HCT116 (cell line): ENCODE measurements at regions not wholly inside any gene's neighbourhood (a gene's known extent, or its start where the extent isn't known, plus 50 kb on each side); places are given as distances from the start of the nearest gene placed in this dataset.

Experiments
- ATAC-seq: fragments of 200-7000 bp; cut with Tn5 transposase; 2 replicates; pipeline ENCODE4 v1.9.1; 2020; ENCODE audit warnings: mild to moderate bottlenecking, moderate library complexity
- BruUV-seq: library from RNA; stranded (reverse); fragments of 400-500 nt; replicated peaks from 2 replicates; lab custom pipeline; 2021; lab: Mats Ljungman, UMichigan
- CTCF ChIA-PET: fragments of 300-600 bp; sonication (Branson Sonifier 250); formaldehyde crosslinking; loops from one replicate; lab custom pipeline; 2021; ENCODE audit warnings: antibody characterized with exemption; lab: Charles Lee
- POLR2A ChIA-PET: fragments of 300-600, 350-600 bp; sonication (Branson Sonifier 250); formaldehyde crosslinking; loops from one replicate; lab custom pipeline; 2021; ENCODE audit warnings: antibody characterized with exemption; lab: Charles Lee
- RAD21 ChIA-PET, 2 experiments: fragments of 300-600 bp; sonication (Branson Sonifier 250); formaldehyde crosslinking; loops; one replicate each; lab custom pipeline; 2023; ENCODE audit warnings: low total read pairs in 2 of 2; ENCODE audit not compliant: uncharacterized antibody in 2 of 2, unreplicated experiment in 2 of 2, low non-redundant PET in 1 of 2; lab: Charles Lee
- DNase-seq: peaks from one replicate; pipeline ENCODE4 v3.0.0-alpha.2; 2010; ENCODE audit warnings: low read depth, low spot score
- H2AFZ ChIP-seq: fragments of 200-600 bp; shearing (Covaris generic), sonication (generic); 2 replicates; pipeline ENCODE4 v1.6.1; 2017; ENCODE audit warnings: low read depth, mixed run types, mixed read lengths, antibody characterized with exemption, low read length; ENCODE audit not compliant: poor library complexity, severe bottlenecking
- H3K27ac ChIP-seq: 2 replicates; pipeline ENCODE4 v1.5.1; 2012; ENCODE audit warnings: low read depth, low read length
- H3K27me3 ChIP-seq: fragments of 200-600 bp; sonication (generic); 2 replicates; pipeline ENCODE4 v1.6.1; 2016; ENCODE audit warnings: mixed run types, low read length, mixed read lengths; ENCODE audit not compliant: insufficient read depth
- H3K36me3 ChIP-seq, 2 experiments: fragments of 200-500 bp in 1 of 2; fragments of 200-600 bp in 1 of 2; sonication (Bioruptor generic) in 1 of 2; sonication (generic) in 1 of 2; 2 replicates each; pipeline versions ENCODE4 v1.5.1 to v1.6.1; 2014 to 2016; ENCODE audit warnings: low read length in 2 of 2, inconsistent platforms in 1 of 2, mixed read lengths in 1 of 2, mixed run types in 1 of 2; ENCODE audit not compliant: insufficient read depth in 2 of 2, control insufficient read depth in 1 of 2
- H3K4me1 ChIP-seq, 2 experiments: fragments of 200-600 bp in 1 of 2; sonication (generic) in 1 of 2; 2 replicates each; pipeline versions ENCODE4 v1.5.1 to v1.6.1; 2012 to 2017; ENCODE audit warnings: low read length in 2 of 2, inconsistent platforms in 1 of 2, mild to moderate bottlenecking in 1 of 2, mixed read lengths in 1 of 2, mixed run types in 1 of 2, moderate library complexity in 1 of 2; ENCODE audit not compliant: insufficient read depth in 2 of 2, control insufficient read depth in 1 of 2
- H3K4me2 ChIP-seq: fragments of 200-600 bp; sonication (generic); 2 replicates; pipeline ENCODE4 v1.6.1; 2017; ENCODE audit warnings: mixed run types, low read length, mixed read lengths
- H3K4me3 ChIP-seq, 2 experiments: fragments of 200-600 bp in 1 of 2; sonication (generic) in 1 of 2; replicated peaks in 1 of 2; 2 replicates each; pipeline ENCODE4 v1.5.1; 2011 to 2016; ENCODE audit warnings: low read length in 2 of 2, control low read depth in 1 of 2, low read depth in 1 of 2, mild to moderate bottlenecking in 1 of 2, mixed read lengths in 1 of 2, mixed run types in 1 of 2
- H3K79me2 ChIP-seq: fragments of 200-600 bp; sonication (generic); 2 replicates; pipeline ENCODE4 v1.6.1; 2017; ENCODE audit warnings: mild to moderate bottlenecking, mixed run types, low read length, moderate library complexity, mixed read lengths; ENCODE audit not compliant: insufficient read depth
- H3K9ac ChIP-seq: fragments of 200-600 bp; sonication (generic); 2 replicates; pipeline ENCODE4 v1.6.1; 2016; ENCODE audit warnings: low read length, mixed read lengths
- H3K9me2 ChIP-seq: fragments of 200-600 bp; sonication (generic), shearing (Covaris generic); 2 replicates; pipeline ENCODE4 v1.6.1; 2017; ENCODE audit warnings: mixed run types, mild to moderate bottlenecking, moderate library complexity; ENCODE audit not compliant: insufficient read depth
- H3K9me3 ChIP-seq, 2 experiments: fragments of 200-500 bp in 1 of 2; fragments of 200-600 bp in 1 of 2; sonication (Bioruptor generic) in 1 of 2; sonication (generic) in 1 of 2; 2 replicates each; pipeline ENCODE4 v1.6.1; 2014 to 2017; ENCODE audit warnings: low read length in 2 of 2, mixed read lengths in 2 of 2, inconsistent platforms in 1 of 2, low read depth in 1 of 2, mild to moderate bottlenecking in 1 of 2, mixed run types in 1 of 2, moderate library complexity in 1 of 2; ENCODE audit not compliant: control insufficient read depth in 1 of 2, insufficient read depth in 1 of 2
- H4K20me1 ChIP-seq: fragments of 200-600 bp; sonication (generic), shearing (Covaris generic); 2 replicates; pipeline ENCODE4 v1.6.1; 2017; ENCODE audit warnings: mixed run types, mild to moderate bottlenecking, moderate library complexity; ENCODE audit not compliant: insufficient read depth
- CBX3 ChIP-seq: IDR thresholded peaks from 2 replicates; pipeline ENCODE4 v1.6.1; 2012; ENCODE audit warnings: low read depth
- CEBPB ChIP-seq: IDR thresholded peaks from 2 replicates; pipeline ENCODE4 v1.6.1; 2012; ENCODE audit warnings: low read depth
- CTCF ChIP-seq, 3 experiments: fragments of 200-600 bp in 1 of 3; sonication (generic) in 1 of 3; IDR thresholded peaks in 2 of 3; conservative IDR thresholded peaks in 1 of 3; 2 replicates each; pipeline ENCODE4 v1.5.1; 2012 to 2017; ENCODE audit warnings: low read depth in 2 of 3, low read length in 2 of 3, antibody characterized with exemption in 1 of 3, borderline replicate concordance in 1 of 3, control low read depth in 1 of 3, mild to moderate bottlenecking in 1 of 3, mixed read lengths in 1 of 3, mixed run types in 1 of 3, moderate library complexity in 1 of 3; ENCODE audit not compliant: insufficient read depth in 1 of 3
- ELF1 ChIP-seq: IDR thresholded peaks from 2 replicates; pipeline ENCODE4 v1.6.1; 2012; ENCODE audit warnings: low read depth, borderline replicate concordance
- EZH2 ChIP-seq: fragments of 200-600 bp; sonication (generic); IDR thresholded peaks from 2 replicates; pipeline ENCODE4 v1.6.1; 2017; ENCODE audit warnings: antibody characterized with exemption, mixed run types
- EZH2phosphoT487 ChIP-seq: fragments of 200-600 bp; IDR thresholded peaks from 2 replicates; pipeline ENCODE4 v1.6.1; 2018; ENCODE audit warnings: antibody characterized with exemption, borderline replicate concordance
- FOSL1 ChIP-seq: IDR thresholded peaks from 2 replicates; pipeline ENCODE4 v1.6.1; 2012; ENCODE audit warnings: low read depth
- MAX ChIP-seq: IDR thresholded peaks from 2 replicates; pipeline ENCODE4 v1.6.1; 2012
- POLR2A ChIP-seq: IDR thresholded peaks from 2 replicates; pipeline ENCODE4 v1.7.0; 2011; ENCODE audit warnings: borderline replicate concordance; ENCODE audit not compliant: insufficient read depth, insufficient read length; ENCODE audit errors: extremely low read depth
- RAD21 ChIP-seq: IDR thresholded peaks from 2 replicates; pipeline ENCODE4 v1.6.1; 2012; ENCODE audit warnings: low read depth, mild to moderate bottlenecking
- SP1 ChIP-seq: IDR thresholded peaks from 2 replicates; pipeline ENCODE4 v1.6.1; 2012; ENCODE audit warnings: low read depth
- SRF ChIP-seq: IDR thresholded peaks from 2 replicates; pipeline ENCODE4 v1.6.1; 2012; ENCODE audit warnings: low read depth
- ZBTB33 ChIP-seq: IDR thresholded peaks from 2 replicates; pipeline ENCODE4 v1.6.1; 2011; ENCODE audit warnings: mild to moderate bottlenecking, low read length, moderate library complexity; ENCODE audit not compliant: insufficient replicate concordance; ENCODE audit errors: extremely low read depth
- ZFX ChIP-seq: fragments of 450-650 bp; IDR thresholded peaks from 2 replicates; pipeline ENCODE4 v1.6.1; 2017
- ZNF274 ChIP-seq: fragments of 200-500 bp; sonication (Bioruptor generic); IDR thresholded peaks from 2 replicates; pipeline ENCODE4 v1.6.1; 2014; ENCODE audit warnings: mild to moderate bottlenecking, low read depth, low read length, inconsistent platforms
- intact Hi-C: fragments of 100-400 bp; cut with micrococcal nuclease; formaldehyde crosslinking; loops from 2 replicates; pipeline ENCODE4 v1.10.0; 2022

- Histone ChIP-seq H3K9me3 (no peaks in the 10 kb centered on the region), H3K27ac (no peak overlapping the region), H3K9ac (no peak overlapping the region), H2AFZ (no peak overlapping the region), H3K79me2 (no peaks in the 10 kb centered on the region), H3K9me2 (no peaks in the 10 kb centered on the region), H3K36me3 (no peaks in the 10 kb centered on the region), H3K4me1 (no peaks in the 10 kb centered on the region), H3K27me3 (no peaks in the 10 kb centered on the region), H3K4me2 (no peak overlapping the region), H4K20me1 (no peaks in the 10 kb centered on the region), H3K4me3 (no peak overlapping the region)
- ChIA-PET CTCF (no interaction called here), RAD21 (no interaction called here), POLR2A (no interaction called here)
- BruUV-seq = no TSS peak
- no peak for ATAC-seq
- intact Hi-C loops = no loop called here
- DNase-seq = no peak
- TF ChIP-seq ZFX (no peak), RAD21 (no peak), SP1 (no peak), CEBPB (no peak), CTCF (IDR thresholded peaks at IDR 0.05 in 2 of 3, conservative IDR thresholded peaks at IDR 0.05 in 1 of 3; ENCODE audit: borderline replicate concordance in 1 of 3, insufficient read depth in 1 of 3, low read depth in 2 of 3, low read length in 2 of 3) (no peak)
Observed at GRCh38 chr1:191608367-191608766, 549.9 kb upstream of the RGS18 start.

GRCh38 chr1:191609305-191609704 is 549.0 kb upstream of the RGS18 start:
- Histone ChIP-seq H3K9me3 (no peaks in the 10 kb centered on the region), H3K9me2 (no peaks in the 10 kb centered on the region), H3K27me3 (no peaks in the 10 kb centered on the region), H3K36me3 (no peaks in the 10 kb centered on the region), H3K4me1 (no peaks in the 10 kb centered on the region), H3K4me2 (no peak overlapping the region), H2AFZ (peak overlapping the region; percentile 68), H3K9ac (no peak overlapping the region), H3K27ac (no peak overlapping the region), H3K4me3 (no peak overlapping the region)
- ChIA-PET POLR2A (no interaction called here), RAD21 (no interaction called here), CTCF (no interaction called here)
- intact Hi-C loops = no loop called here
- DNase-seq (no peak), ATAC-seq (no peak)
- BruUV-seq = no TSS peak
- TF ChIP-seq ELF1 (no peak), CBX3 (no peak), ZFX (no peak), ZNF274 (no peak), POLR2A (no peak), SP1 (no peak), EZH2phosphoT487 (no peak), CEBPB (no peak), EZH2 (no peak), SRF (no peak), ZBTB33 (no peak), FOSL1 (no peak), MAX (no peak)
- TF ChIP-seq, all 23 proteins: peak for 0
- no peaks in the 10 kb centered on the region for H3K79me2 ChIP-seq
- no peaks in the 10 kb centered on the region for H4K20me1 ChIP-seq
